NOMO-1 (cell line): ENCODE measurements at regions not wholly inside any gene's neighbourhood (a gene's known extent, or its start where the extent isn't known, plus 50 kb on each side); places are given as distances from the start of the nearest gene placed in this dataset.
A peak's percentile ranks its signal among the peaks of the same experiment; 100 is the strongest.

ENCODE experiments used
- DNase-seq, 2 experiments: peaks; one replicate each; lab custom pipeline; 2025; ENCODE audit not compliant: unreplicated experiment in 2 of 2; lab: John Stamatoyannopoulos, UW

- DNase-seq, result no peak
Measured at GRCh38 chr9:109937861-109938453, 158.0 kb downstream of the PALM2AKAP2 start.

GRCh38 chr9:109939698-109940342, 159.8 kb downstream of the PALM2AKAP2 start:
- no peak for DNase-seq

GRCh38 chr9:109940561-109940960, 160.6 kb downstream of the PALM2AKAP2 start:
- DNase-seq, result no peak

- no peak for DNase-seq
Measured at GRCh38 chr9:109941771-109942170, 161.8 kb downstream of the PALM2AKAP2 start.

GRCh38 chr9:109945573-109945972, 165.6 kb downstream of the PALM2AKAP2 start:
- no peak for DNase-seq

- no peak for DNase-seq
Measured at GRCh38 chr9:109948453-109948852, 168.5 kb downstream of the PALM2AKAP2 start.

GRCh38 chr9:109950710-109951443, 170.9 kb downstream of the PALM2AKAP2 start:
- DNase-seq, result no peak

GRCh38 chr9:109953300-109953699, 173.3 kb downstream of the PALM2AKAP2 start:
- no peak for DNase-seq

GRCh38 chr9:109953813-109954497, 174.0 kb downstream of the PALM2AKAP2 start:
- no peak for DNase-seq

- DNase-seq, result no peak
Measured at GRCh38 chr9:109956717-109957440, 176.9 kb downstream of the PALM2AKAP2 start.

GRCh38 chr9:109959679-109960078, 179.7 kb downstream of the PALM2AKAP2 start:
- no peak for DNase-seq

- DNase-seq, result no peak
Measured at GRCh38 chr9:109961626-109962025, 181.6 kb downstream of the PALM2AKAP2 start.

- DNase-seq, result no peak
Measured at GRCh38 chr9:109962215-109962614, 182.2 kb downstream of the PALM2AKAP2 start.

- no peak for DNase-seq
Measured at GRCh38 chr9:109963079-109963478, 183.1 kb downstream of the PALM2AKAP2 start.

- no peak for DNase-seq
Measured at GRCh38 chr9:109966643-109967368, 186.8 kb downstream of the PALM2AKAP2 start.

- DNase-seq, result peak; percentile 14 to 58
Measured at GRCh38 chr9:109967651-109968642, 187.9 kb downstream of the PALM2AKAP2 start.

GRCh38 chr9:109969011-109969410, 189.0 kb downstream of the PALM2AKAP2 start:
- DNase-seq, result no peak

- no peak for DNase-seq
Measured at GRCh38 chr9:109969573-109970237, 189.7 kb downstream of the PALM2AKAP2 start.
